HepG2 (cell line): ENCODE measurements at regions not wholly inside any gene's neighbourhood (a gene's known extent, or its start where the extent isn't known, plus 50 kb on each side); places are given as distances from the start of the nearest gene placed in this dataset.

ENCODE experiments used
- MXD3 ChIP-seq: IDR thresholded peaks from 2 replicates; pipeline ENCODE4 v1.6.1; 2016; ENCODE audit warnings: mild to moderate bottlenecking, missing biosample characterization, missing genetic modification reagents
- MZF1 ChIP-seq: sonication (generic); formaldehyde crosslinking; IDR thresholded peaks from 2 replicates; pipeline ENCODE4 v1.8.1; 2023; ENCODE audit warnings: mild to moderate bottlenecking, missing genetic modification reagents, borderline replicate concordance
- NONO ChIP-seq, 2 experiments: fragments of 450-650 bp in 1 of 2; sonication (generic) in 1 of 2; formaldehyde crosslinking in 1 of 2; IDR thresholded peaks in 1 of 2; conservative IDR thresholded peaks in 1 of 2; 2 replicates each; pipeline versions ENCODE4 v1.6.1 to v1.8.0; 2017 to 2022; ENCODE audit warnings: mild to moderate bottlenecking in 1 of 2, missing genetic modification reagents in 1 of 2, moderate library complexity in 1 of 2
- PBX3 ChIP-seq: sonication (generic); formaldehyde crosslinking; IDR thresholded peaks from 2 replicates; pipeline ENCODE4 v1.8.1; 2023; ENCODE audit warnings: missing genetic modification reagents, inconsistent platforms, borderline replicate concordance
- RARA ChIP-seq: IDR thresholded peaks from 2 replicates; pipeline ENCODE4 v1.6.1; 2016; ENCODE audit warnings: missing genetic modification reagents, missing compliant biosample characterization
- RBAK ChIP-seq: sonication (generic); formaldehyde crosslinking; IDR thresholded peaks from 2 replicates; pipeline ENCODE4 v1.5.1; 2020; ENCODE audit warnings: mild to moderate bottlenecking, missing genetic modification reagents
- SATB2 ChIP-seq: sonication (generic); formaldehyde crosslinking; IDR thresholded peaks from 2 replicates; pipeline ENCODE4 v1.5.0; 2020; ENCODE audit warnings: missing genetic modification reagents
- ZNF207 ChIP-seq: fragments of 450-650 bp; IDR thresholded peaks from 2 replicates; pipeline ENCODE4 v1.6.1; 2016; ENCODE audit warnings: antibody characterized with exemption, borderline replicate concordance
- ZNF317 ChIP-seq: sonication (generic); formaldehyde crosslinking; IDR thresholded peaks from 2 replicates; pipeline ENCODE4 v1.5.0; 2020; ENCODE audit warnings: mild to moderate bottlenecking, missing genetic modification reagents
- TF ChIP-seq, protein P1 (sequence below), 2 experiments: sonication (generic) in 1 of 2; formaldehyde crosslinking in 1 of 2; IDR thresholded peaks; 2 replicates each; pipeline versions ENCODE4 v1.6.1 to v1.9.0; 2014 to 2022; ENCODE audit warnings: antibody characterized with exemption in 1 of 2, borderline replicate concordance in 1 of 2, inconsistent platforms in 1 of 2, low read depth in 1 of 2, missing genetic modification reagents in 1 of 2
- TF ChIP-seq, protein P2 (sequence below): sonication (generic); formaldehyde crosslinking; IDR thresholded peaks from 2 replicates; pipeline ENCODE4 v1.5.0; 2020; ENCODE audit warnings: mild to moderate bottlenecking, missing genetic modification reagents

DNA sequence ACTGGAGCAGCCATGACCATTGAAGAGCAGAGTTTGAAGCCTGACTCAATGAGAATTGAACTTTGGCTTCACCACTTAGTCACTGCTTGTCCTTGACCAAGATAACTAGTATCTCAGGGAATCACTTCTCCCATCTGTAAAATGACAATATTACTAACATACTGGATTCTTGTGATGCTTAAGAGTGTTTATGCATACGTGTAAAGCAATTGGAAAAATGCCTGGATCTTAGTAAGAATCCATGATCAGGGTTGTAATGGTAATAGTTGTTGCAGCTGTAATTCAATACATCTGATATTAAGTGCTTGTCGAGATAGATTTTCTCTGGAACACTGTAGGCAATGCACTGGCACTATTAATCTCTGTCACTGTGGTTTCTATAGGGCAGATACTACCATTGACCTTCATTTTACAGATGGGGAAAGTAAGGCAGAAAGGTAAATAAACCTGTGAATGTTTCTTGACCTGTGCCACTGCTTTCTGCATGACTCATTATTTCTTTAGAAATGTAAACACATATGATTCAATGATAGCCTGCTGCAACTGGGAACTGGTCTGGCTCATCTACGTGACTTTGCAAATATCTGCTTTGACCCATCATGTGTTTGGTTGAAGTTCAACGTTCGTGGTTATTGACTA lies 662.5 kb downstream of the PLA2G4A start (continued):
- TF ChIP-seq MXD3 (CRISPR knock-in tag) (no peak), NONO (IDR thresholded peaks at IDR 0.05) (no peak), NONO (CRISPR knock-in tag; conservative IDR thresholded peaks at IDR 0.05) (no peak), PBX3 (CRISPR knock-in tag) (no peak), ZNF317 (CRISPR knock-in tag) (no peak), RARA (CRISPR knock-in tag) (peak; percentile 76), ZNF207 (no peak), RBAK (CRISPR knock-in tag) (no peak), SATB2 (no peak), MZF1 (CRISPR knock-in tag) (no peak)
- TF ChIP-seq, protein P1, sequence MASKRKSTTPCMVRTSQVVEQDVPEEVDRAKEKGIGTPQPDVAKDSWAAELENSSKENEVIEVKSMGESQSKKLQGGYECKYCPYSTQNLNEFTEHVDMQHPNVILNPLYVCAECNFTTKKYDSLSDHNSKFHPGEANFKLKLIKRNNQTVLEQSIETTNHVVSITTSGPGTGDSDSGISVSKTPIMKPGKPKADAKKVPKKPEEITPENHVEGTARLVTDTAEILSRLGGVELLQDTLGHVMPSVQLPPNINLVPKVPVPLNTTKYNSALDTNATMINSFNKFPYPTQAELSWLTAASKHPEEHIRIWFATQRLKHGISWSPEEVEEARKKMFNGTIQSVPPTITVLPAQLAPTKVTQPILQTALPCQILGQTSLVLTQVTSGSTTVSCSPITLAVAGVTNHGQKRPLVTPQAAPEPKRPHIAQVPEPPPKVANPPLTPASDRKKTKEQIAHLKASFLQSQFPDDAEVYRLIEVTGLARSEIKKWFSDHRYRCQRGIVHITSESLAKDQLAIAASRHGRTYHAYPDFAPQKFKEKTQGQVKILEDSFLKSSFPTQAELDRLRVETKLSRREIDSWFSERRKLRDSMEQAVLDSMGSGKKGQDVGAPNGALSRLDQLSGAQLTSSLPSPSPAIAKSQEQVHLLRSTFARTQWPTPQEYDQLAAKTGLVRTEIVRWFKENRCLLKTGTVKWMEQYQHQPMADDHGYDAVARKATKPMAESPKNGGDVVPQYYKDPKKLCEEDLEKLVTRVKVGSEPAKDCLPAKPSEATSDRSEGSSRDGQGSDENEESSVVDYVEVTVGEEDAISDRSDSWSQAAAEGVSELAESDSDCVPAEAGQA (IDR thresholded peaks at IDR 0.05; ENCODE audit: low read depth) = no peak
- TF ChIP-seq, protein P1 (CRISPR knock-in tag; IDR thresholded peaks at IDR 0.05; ENCODE audit: borderline replicate concordance) = no peak
- TF ChIP-seq, protein P2, sequence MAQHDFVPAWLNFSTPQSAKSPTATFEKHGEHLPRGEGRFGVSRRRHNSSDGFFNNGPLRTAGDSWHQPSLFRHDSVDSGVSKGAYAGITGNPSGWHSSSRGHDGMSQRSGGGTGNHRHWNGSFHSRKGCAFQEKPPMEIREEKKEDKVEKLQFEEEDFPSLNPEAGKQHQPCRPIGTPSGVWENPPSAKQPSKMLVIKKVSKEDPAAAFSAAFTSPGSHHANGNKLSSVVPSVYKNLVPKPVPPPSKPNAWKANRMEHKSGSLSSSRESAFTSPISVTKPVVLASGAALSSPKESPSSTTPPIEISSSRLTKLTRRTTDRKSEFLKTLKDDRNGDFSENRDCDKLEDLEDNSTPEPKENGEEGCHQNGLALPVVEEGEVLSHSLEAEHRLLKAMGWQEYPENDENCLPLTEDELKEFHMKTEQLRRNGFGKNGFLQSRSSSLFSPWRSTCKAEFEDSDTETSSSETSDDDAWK (CRISPR knock-in tag) = no peak
